Spleen (tissue), 11 donors: ENCODE measurements at regions not wholly inside any gene's neighbourhood (a gene's known extent, or its start where the extent isn't known, plus 50 kb on each side); places are given as distances from the start of the nearest gene placed in this dataset.

ENCODE experiments used
- DNase-seq: peaks from one replicate; pipeline ENCODE4 v3.0.0-alpha.2; 2020
- H3K27ac ChIP-seq, 8 donors: fragments of 200-600 bp; sonication (generic) in 7 of 8; 1 replicate in 4 of 8; 2 replicates in 4 of 8; pipeline versions ENCODE4 v1.5.0 to v1.8.0; 2016 to 2021; ENCODE audit warnings: inconsistent platforms in 4 of 8, mild to moderate bottlenecking in 4 of 8, moderate library complexity in 1 of 8
- H3K27me3 ChIP-seq, 7 donors: fragments of 200-600 bp; sonication (generic) in 6 of 7; replicated peaks in 1 of 7; 1 replicate in 4 of 7; 2 replicates in 3 of 7; pipeline versions ENCODE4 v1.5.0 to v1.8.0; 2016 to 2021; ENCODE audit warnings: inconsistent platforms in 3 of 7, mild to moderate bottlenecking in 1 of 7
- H3K36me3 ChIP-seq, 6 donors: fragments of 200-600 bp; sonication (generic) in 5 of 6; 1 replicate in 4 of 6; 2 replicates in 2 of 6; pipeline versions ENCODE4 v1.5.0 to v1.8.0; 2016 to 2021; ENCODE audit warnings: inconsistent platforms in 2 of 6
- H3K4me1 ChIP-seq, 6 donors: fragments of 200-600 bp; sonication (generic) in 5 of 6; 1 replicate in 3 of 6; 2 replicates in 3 of 6; pipeline versions ENCODE4 v1.5.0 to v1.8.0; 2016 to 2021; ENCODE audit warnings: inconsistent platforms in 3 of 6
- H3K4me3 ChIP-seq, 8 donors: fragments of 200-600 bp; sonication (generic) in 7 of 8; 1 replicate in 4 of 8; 2 replicates in 4 of 8; pipeline versions ENCODE4 v1.5.0 to v1.8.0; 2016 to 2021; ENCODE audit warnings: inconsistent platforms in 4 of 8, mild to moderate bottlenecking in 4 of 8, moderate library complexity in 2 of 8
- H3K9me3 ChIP-seq, 8 donors: fragments of 200-600 bp; sonication (generic) in 7 of 8; 1 replicate in 4 of 8; 2 replicates in 4 of 8; pipeline versions ENCODE4 v1.5.0 to v1.8.0; 2016 to 2021; ENCODE audit warnings: inconsistent platforms in 4 of 8
- POLR2A ChIP-seq, 3 donors: fragments of 450-650 bp; IDR thresholded peaks; one replicate each; pipeline ENCODE4 v1.5.1; 2017; ENCODE audit warnings: antibody characterized with exemption in 3 of 3, mild to moderate bottlenecking in 1 of 3
- POLR2AphosphoS5 ChIP-seq, 3 donors: sonication (generic); formaldehyde crosslinking; IDR thresholded peaks; one replicate each; pipeline ENCODE4 v1.5.1; 2017; ENCODE audit warnings: antibody characterized with exemption in 3 of 3
- WGBS, 5 donors: extraction: QIAGEN DNeasy Blood & Tissue Kit in 3 of 5; methylation state at CpG; one replicate each; pipeline versions ENCODE4 v1.1.5 to v1.1.7; 2013 to 2018; 5-methylcytosine and 5-hydroxymethylcytosine counted together
- intact Hi-C: fragments of 100-400 bp; cut with DNase I; formaldehyde crosslinking; loops from one replicate; pipeline ENCODE4 v1.15.0; 2023; ENCODE audit warnings: low total_unique reads
- TF ChIP-seq, protein P1 (sequence below), 11 experiments: fragments of 200-600 bp in 7 of 11; fragments of 450-650 bp in 4 of 11; sonication (generic) in 4 of 11; IDR thresholded peaks in 8 of 11; conservative IDR thresholded peaks in 3 of 11; 1 replicate in 7 of 11; 2 replicates in 4 of 11; pipeline versions ENCODE4 v1.4.0 to v1.8.0; 2016 to 2021; ENCODE audit warnings: antibody characterized with exemption in 11 of 11, inconsistent platforms in 4 of 11, mild to moderate bottlenecking in 1 of 11
- donor health status: healthy with polysubstance abuse.
- donor health status: DM: no; HTN: no; CAD: no; lungs with moderate emphysema.
- donor health status: DM: no; HTN: no; CAD: no.
- donor health status: Bipolar disorder and iron deficiency.
- donor health status: healthy.
- donor health status: DM: no; HTN: no; CAD: no.
- donor health status: DM: yes; HTN: yes; CAD: no.

- no peaks in the 10 kb centered on the region for H3K27me3 ChIP-seq
- intact Hi-C loops, result no loop called here
- no peaks in the 10 kb centered on the region for H3K4me1 ChIP-seq
- H3K4me3 ChIP-seq, result no peak overlapping the region
- no peak for DNase-seq
- no peaks in the 10 kb centered on the region for H3K36me3 ChIP-seq
- H3K9me3 ChIP-seq, result peaks cover 0 to 6% (median 0%) of the 10 kb centered on the region in 8 donors
- H3K27ac ChIP-seq, result no peak overlapping the region
- TF ChIP-seq POLR2A (IDR thresholded peaks at IDR 0.05) (no peak), POLR2AphosphoS5 (IDR thresholded peaks at IDR 0.05) (no peak)
- TF ChIP-seq, protein P1, sequence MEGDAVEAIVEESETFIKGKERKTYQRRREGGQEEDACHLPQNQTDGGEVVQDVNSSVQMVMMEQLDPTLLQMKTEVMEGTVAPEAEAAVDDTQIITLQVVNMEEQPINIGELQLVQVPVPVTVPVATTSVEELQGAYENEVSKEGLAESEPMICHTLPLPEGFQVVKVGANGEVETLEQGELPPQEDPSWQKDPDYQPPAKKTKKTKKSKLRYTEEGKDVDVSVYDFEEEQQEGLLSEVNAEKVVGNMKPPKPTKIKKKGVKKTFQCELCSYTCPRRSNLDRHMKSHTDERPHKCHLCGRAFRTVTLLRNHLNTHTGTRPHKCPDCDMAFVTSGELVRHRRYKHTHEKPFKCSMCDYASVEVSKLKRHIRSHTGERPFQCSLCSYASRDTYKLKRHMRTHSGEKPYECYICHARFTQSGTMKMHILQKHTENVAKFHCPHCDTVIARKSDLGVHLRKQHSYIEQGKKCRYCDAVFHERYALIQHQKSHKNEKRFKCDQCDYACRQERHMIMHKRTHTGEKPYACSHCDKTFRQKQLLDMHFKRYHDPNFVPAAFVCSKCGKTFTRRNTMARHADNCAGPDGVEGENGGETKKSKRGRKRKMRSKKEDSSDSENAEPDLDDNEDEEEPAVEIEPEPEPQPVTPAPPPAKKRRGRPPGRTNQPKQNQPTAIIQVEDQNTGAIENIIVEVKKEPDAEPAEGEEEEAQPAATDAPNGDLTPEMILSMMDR (IDR thresholded peaks at IDR 0.05 in 8 of 11, conservative IDR thresholded peaks at IDR 0.05 in 3 of 11), result no peak
Measured at GRCh38 chr7:89503281-89503680, 651.0 kb upstream of the STEAP1 start.

DNA sequence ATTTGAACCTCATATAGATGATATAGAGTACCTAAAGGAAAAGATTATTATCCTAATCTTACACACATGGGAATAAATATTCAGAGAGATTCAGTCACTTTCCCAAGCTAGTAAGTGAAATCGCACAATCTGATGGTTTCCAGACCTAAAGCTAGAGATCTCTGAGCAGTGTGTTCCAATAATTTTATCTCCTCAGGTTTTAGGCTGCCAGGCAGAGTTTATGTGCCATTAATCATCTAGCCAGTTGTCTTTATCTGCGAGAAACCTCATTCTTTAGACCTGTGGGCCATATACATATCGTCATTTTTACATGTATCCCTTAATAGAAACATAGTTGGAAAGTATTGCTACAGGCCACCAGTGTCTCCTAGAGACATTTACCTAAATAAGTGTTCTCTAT, 647.2 kb upstream of the STEAP1 start:
- TF ChIP-seq POLR2A (IDR thresholded peaks at IDR 0.05) (no peak), POLR2AphosphoS5 (IDR thresholded peaks at IDR 0.05) (no peak)
- TF ChIP-seq, protein P1 (IDR thresholded peaks at IDR 0.05 in 8 of 11, conservative IDR thresholded peaks at IDR 0.05 in 3 of 11), result no peak
- intact Hi-C loops, result no loop called here
- 69 to 83% (median 80%) methylated on average over 3 of the region's 3 CpGs for WGBS, 5 donors
- no peak overlapping the region for H3K4me3 ChIP-seq
- H3K27me3 ChIP-seq, result no peaks in the 10 kb centered on the region
- no peaks in the 10 kb centered on the region for H3K4me1 ChIP-seq
- no peak overlapping the region for H3K27ac ChIP-seq
- no peaks in the 10 kb centered on the region for H3K36me3 ChIP-seq
- no peak for DNase-seq
- peaks cover 0 to 6% (median 0%) of the 10 kb centered on the region in 8 donors for H3K9me3 ChIP-seq

GRCh38 chr7:89511900-89512299, 642.4 kb upstream of the STEAP1 start:
- no peaks in the 10 kb centered on the region for H3K27me3 ChIP-seq
- H3K36me3 ChIP-seq, result no peaks in the 10 kb centered on the region
- no peak for TF ChIP-seq POLR2AphosphoS5 (IDR thresholded peaks at IDR 0.05)
- TF ChIP-seq, protein P1 (IDR thresholded peaks at IDR 0.05 in 8 of 11, conservative IDR thresholded peaks at IDR 0.05 in 3 of 11), result no peak
- no peak overlapping the region for H3K4me3 ChIP-seq
- intact Hi-C loops, result no loop called here
- no peak for DNase-seq
- WGBS, 5 donors, result 56 to 88% (median 81%) methylated on average over 1 of the region's 1 CpG
- no peaks in the 10 kb centered on the region for H3K4me1 ChIP-seq
- H3K9me3 ChIP-seq, result peaks cover 0 to 8% (median 0%) of the 10 kb centered on the region in 8 donors
- no peak overlapping the region for H3K27ac ChIP-seq

GRCh38 chr7:89514970-89515369, 639.3 kb upstream of the STEAP1 start:
- Histone ChIP-seq H3K4me1 (no peaks in the 10 kb centered on the region), H3K27ac (no peak overlapping the region), H3K9me3 (peaks cover 0 to 8% (median 0%) of the 10 kb centered on the region in 8 donors), H3K27me3 (no peaks in the 10 kb centered on the region), H3K4me3 (no peak overlapping the region), H3K36me3 (no peaks in the 10 kb centered on the region)
- TF ChIP-seq POLR2AphosphoS5 (IDR thresholded peaks at IDR 0.05), result no peak
- TF ChIP-seq, protein P1 (IDR thresholded peaks at IDR 0.05 in 8 of 11, conservative IDR thresholded peaks at IDR 0.05 in 3 of 11), result no peak
- no peak for TF ChIP-seq POLR2A (IDR thresholded peaks at IDR 0.05)
- WGBS, 5 donors, result 41 to 75% (median 61%) methylated on average over 3 of the region's 3 CpGs
- intact Hi-C loops, result no loop called here
- DNase-seq, result no peak
